ENCODE measurements at regions not wholly inside any gene's neighbourhood (a gene's known extent, or its start where the extent isn't known, plus 50 kb on each side); places are given as distances from the start of the nearest gene placed in this dataset.

- POLR2A ChIA-PET: no interaction called here
- no peaks in the 10 kb centered on the region for H3K4me1 Mint-ChIP-seq (ENCODE audit: low read depth, unreplicated experiment)
- H3K27me3 ChIP-seq (replicated peaks; ENCODE audit: control insufficient read depth, insufficient read depth, low read length): no peaks in the 10 kb centered on the region
- H3K36me3 Mint-ChIP-seq (ENCODE audit: insufficient read depth, unreplicated experiment): no peaks in the 10 kb centered on the region
- BruUV-seq (replicated peaks): no TSS peak
- H3K27me3 Mint-ChIP-seq (ENCODE audit: insufficient read depth, unreplicated experiment): no peaks in the 10 kb centered on the region
- TF ChIP-seq CTCF (IDR thresholded peaks at IDR 0.05; ENCODE audit: insufficient read depth in 1 of 2, low read depth in 1 of 2, low read length in 1 of 2, severe bottlenecking in 1 of 2, unreplicated experiment in 1 of 2): no peak
- no peaks in the 10 kb centered on the region for H3K4me1 ChIP-seq
- intact Hi-C loops (cut with micrococcal nuclease; ENCODE audit: unreplicated experiment): no loop called here
- no peaks in the 10 kb centered on the region for H3K9me3 Mint-ChIP-seq (ENCODE audit: unreplicated experiment)
- H3K4me3 ChIP-seq (ENCODE audit: low read depth, low read length): no peak overlapping the region
- no peaks in the 10 kb centered on the region for H3K36me3 ChIP-seq (ENCODE audit: control insufficient read depth, insufficient read depth, low read length)
- no peak overlapping the region for H3K4me3 Mint-ChIP-seq (ENCODE audit: unreplicated experiment)
- H3K9me3 ChIP-seq: no peaks in the 10 kb centered on the region
- no peak for DNase-seq
- CTCF ChIA-PET: no interaction called here
- H3K27ac Mint-ChIP-seq (ENCODE audit: unreplicated experiment): no peak overlapping the region
Observed at GRCh38 chr7:119684763-119685162, 588.2 kb upstream of the KCND2 start.

GRCh38 chr7:119685906-119686305, 587.1 kb upstream of the KCND2 start:
- intact Hi-C loops (cut with micrococcal nuclease; ENCODE audit: unreplicated experiment): no loop called here
- H3K27me3 Mint-ChIP-seq (ENCODE audit: insufficient read depth, unreplicated experiment): no peaks in the 10 kb centered on the region

DNA sequence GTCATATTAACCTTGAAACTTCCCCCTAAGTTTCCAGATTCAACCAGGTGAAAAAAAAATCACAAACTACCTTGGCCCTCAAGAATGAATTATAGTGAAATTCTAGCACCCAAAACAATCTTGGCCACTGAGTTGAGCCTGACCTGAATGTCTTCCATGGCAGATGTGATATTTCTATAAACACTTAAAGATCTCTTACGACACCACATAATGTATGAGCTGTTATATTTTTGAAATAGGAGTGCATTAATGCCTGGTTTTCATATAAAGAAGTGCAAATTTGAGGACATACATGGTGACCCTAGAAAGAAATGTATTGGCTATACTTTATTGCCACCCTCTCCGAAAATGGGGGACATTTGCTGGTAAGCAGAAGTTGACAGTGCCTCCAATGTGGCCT, 584.1 kb upstream of the KCND2 start:
- ChIA-PET CTCF (no interaction called here), POLR2A (no interaction called here)
- H3K27ac Mint-ChIP-seq (ENCODE audit: unreplicated experiment): no peak overlapping the region
- intact Hi-C loops (cut with micrococcal nuclease; ENCODE audit: unreplicated experiment): no loop called here
- H3K4me1 Mint-ChIP-seq (ENCODE audit: low read depth, unreplicated experiment): no peaks in the 10 kb centered on the region
- Histone ChIP-seq H3K9me3 (no peaks in the 10 kb centered on the region), H3K27me3 (replicated peaks; ENCODE audit: control insufficient read depth, insufficient read depth, low read length) (no peaks in the 10 kb centered on the region), H3K4me3 (ENCODE audit: low read depth, low read length) (no peak overlapping the region), H3K4me1 (no peaks in the 10 kb centered on the region), H3K36me3 (ENCODE audit: control insufficient read depth, insufficient read depth, low read length) (no peaks in the 10 kb centered on the region)
- DNase-seq: no peak
- H3K9me3 Mint-ChIP-seq (ENCODE audit: unreplicated experiment): no peaks in the 10 kb centered on the region
- no peak for TF ChIP-seq CTCF (IDR thresholded peaks at IDR 0.05; ENCODE audit: insufficient read depth in 1 of 2, low read depth in 1 of 2, low read length in 1 of 2, severe bottlenecking in 1 of 2, unreplicated experiment in 1 of 2)
- H3K4me3 Mint-ChIP-seq (ENCODE audit: unreplicated experiment): no peak overlapping the region
- H3K36me3 Mint-ChIP-seq (ENCODE audit: insufficient read depth, unreplicated experiment): no peaks in the 10 kb centered on the region
- H3K27me3 Mint-ChIP-seq (ENCODE audit: insufficient read depth, unreplicated experiment): no peaks in the 10 kb centered on the region
- no TSS peak for BruUV-seq (replicated peaks)

More at GRCh38 chr7:119685906-119686305, 587.1 kb upstream of the KCND2 start:
- Mint-ChIP-seq H3K36me3 (ENCODE audit: insufficient read depth, unreplicated experiment) (no peaks in the 10 kb centered on the region), H3K4me3 (ENCODE audit: unreplicated experiment) (no peak overlapping the region), H3K27ac (ENCODE audit: unreplicated experiment) (no peak overlapping the region), H3K9me3 (ENCODE audit: unreplicated experiment) (no peaks in the 10 kb centered on the region), H3K4me1 (ENCODE audit: low read depth, unreplicated experiment) (no peaks in the 10 kb centered on the region)
- no TSS peak for BruUV-seq (replicated peaks)
- Histone ChIP-seq H3K9me3 (no peaks in the 10 kb centered on the region), H3K27me3 (replicated peaks; ENCODE audit: control insufficient read depth, insufficient read depth, low read length) (no peaks in the 10 kb centered on the region), H3K36me3 (ENCODE audit: control insufficient read depth, insufficient read depth, low read length) (no peaks in the 10 kb centered on the region), H3K4me1 (no peaks in the 10 kb centered on the region), H3K4me3 (ENCODE audit: low read depth, low read length) (no peak overlapping the region)
- DNase-seq: no peak
- POLR2A ChIA-PET: no interaction called here
- CTCF ChIA-PET: no interaction called here
- no peak for TF ChIP-seq CTCF (IDR thresholded peaks at IDR 0.05; ENCODE audit: insufficient read depth in 1 of 2, low read depth in 1 of 2, low read length in 1 of 2, severe bottlenecking in 1 of 2, unreplicated experiment in 1 of 2)

All from Caco-2 (cell line).